ENCODE measurements at regions not wholly inside any gene's neighbourhood (a gene's known extent, or its start where the extent isn't known, plus 50 kb on each side); places are given as distances from the start of the nearest gene placed in this dataset.
"Not testable (repeated sequence)": the region's sequence is repeated elsewhere in the genome, so short reads cannot be mapped to it uniquely, and the experiment has no call there.

GRCh38 chr4:15201782-15202181 lies 199.5 kb downstream of the CPEB2 start:
- no peak for DNase-seq (ENCODE audit: low read depth, low spot score)

DNA sequence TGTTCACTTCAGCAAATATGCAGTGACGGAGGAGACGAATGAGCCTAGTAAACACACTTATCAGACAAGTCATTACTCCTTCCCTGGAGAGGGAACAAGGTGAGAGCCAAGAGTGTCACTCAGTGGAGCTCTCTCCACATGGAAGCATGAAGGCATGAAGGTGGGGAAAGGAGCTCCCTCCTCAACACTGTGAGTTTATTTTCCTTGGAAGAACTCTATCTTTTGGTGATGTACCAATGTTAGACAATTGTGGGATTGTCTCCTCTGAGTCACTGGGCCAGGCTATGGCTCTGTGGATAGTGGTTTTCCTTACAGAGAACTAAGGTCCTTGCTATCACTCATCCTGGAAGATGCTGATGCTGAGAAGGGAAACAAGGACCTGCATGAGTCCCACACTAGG lies 200.2 kb downstream of the CPEB2 start:
- H3K27me3 Mint-ChIP-seq (ENCODE audit: low read depth): no peaks in the 10 kb centered on the region
- no peaks in the 10 kb centered on the region for H3K4me1 Mint-ChIP-seq
- H3K36me3 Mint-ChIP-seq (ENCODE audit: low read depth): peaks cover 5% of the 10 kb centered on the region
- TF ChIP-seq, protein P1, sequence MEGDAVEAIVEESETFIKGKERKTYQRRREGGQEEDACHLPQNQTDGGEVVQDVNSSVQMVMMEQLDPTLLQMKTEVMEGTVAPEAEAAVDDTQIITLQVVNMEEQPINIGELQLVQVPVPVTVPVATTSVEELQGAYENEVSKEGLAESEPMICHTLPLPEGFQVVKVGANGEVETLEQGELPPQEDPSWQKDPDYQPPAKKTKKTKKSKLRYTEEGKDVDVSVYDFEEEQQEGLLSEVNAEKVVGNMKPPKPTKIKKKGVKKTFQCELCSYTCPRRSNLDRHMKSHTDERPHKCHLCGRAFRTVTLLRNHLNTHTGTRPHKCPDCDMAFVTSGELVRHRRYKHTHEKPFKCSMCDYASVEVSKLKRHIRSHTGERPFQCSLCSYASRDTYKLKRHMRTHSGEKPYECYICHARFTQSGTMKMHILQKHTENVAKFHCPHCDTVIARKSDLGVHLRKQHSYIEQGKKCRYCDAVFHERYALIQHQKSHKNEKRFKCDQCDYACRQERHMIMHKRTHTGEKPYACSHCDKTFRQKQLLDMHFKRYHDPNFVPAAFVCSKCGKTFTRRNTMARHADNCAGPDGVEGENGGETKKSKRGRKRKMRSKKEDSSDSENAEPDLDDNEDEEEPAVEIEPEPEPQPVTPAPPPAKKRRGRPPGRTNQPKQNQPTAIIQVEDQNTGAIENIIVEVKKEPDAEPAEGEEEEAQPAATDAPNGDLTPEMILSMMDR (conservative IDR thresholded peaks at IDR 0.05): no peak
- no peak overlapping the region for H3K27ac Mint-ChIP-seq (ENCODE audit: unreplicated experiment)
- no peak overlapping the region for H3K4me3 Mint-ChIP-seq
- no peak for DNase-seq (ENCODE audit: low read depth, low spot score)
- H3K9me3 Mint-ChIP-seq: peaks cover 17% of the 10 kb centered on the region

More at GRCh38 chr4:15201782-15202181, 199.5 kb downstream of the CPEB2 start:
- peaks cover 11% of the 10 kb centered on the region for H3K9me3 Mint-ChIP-seq
- peaks cover 4% of the 10 kb centered on the region for H3K36me3 Mint-ChIP-seq (ENCODE audit: low read depth)
- TF ChIP-seq, protein P1 (conservative IDR thresholded peaks at IDR 0.05): no peak
- H3K27ac Mint-ChIP-seq (ENCODE audit: unreplicated experiment): no peak overlapping the region
- H3K27me3 Mint-ChIP-seq (ENCODE audit: low read depth): no peaks in the 10 kb centered on the region
- H3K4me1 Mint-ChIP-seq: peaks cover 5% of the 10 kb centered on the region
- no peak overlapping the region for H3K4me3 Mint-ChIP-seq

- H3K4me1 Mint-ChIP-seq; DNase-seq (ENCODE audit: low read depth, low spot score); H3K36me3 Mint-ChIP-seq (ENCODE audit: low read depth); H3K27ac Mint-ChIP-seq (ENCODE audit: unreplicated experiment); H3K4me3 Mint-ChIP-seq; H3K27me3 Mint-ChIP-seq (ENCODE audit: low read depth): not testable (repeated sequence)
- peaks cover 22% of the 10 kb centered on the region for H3K9me3 Mint-ChIP-seq
These were observed 204.2 kb downstream of the CPEB2 start for GRCh38 chr4:15206526-15206925.

DNA sequence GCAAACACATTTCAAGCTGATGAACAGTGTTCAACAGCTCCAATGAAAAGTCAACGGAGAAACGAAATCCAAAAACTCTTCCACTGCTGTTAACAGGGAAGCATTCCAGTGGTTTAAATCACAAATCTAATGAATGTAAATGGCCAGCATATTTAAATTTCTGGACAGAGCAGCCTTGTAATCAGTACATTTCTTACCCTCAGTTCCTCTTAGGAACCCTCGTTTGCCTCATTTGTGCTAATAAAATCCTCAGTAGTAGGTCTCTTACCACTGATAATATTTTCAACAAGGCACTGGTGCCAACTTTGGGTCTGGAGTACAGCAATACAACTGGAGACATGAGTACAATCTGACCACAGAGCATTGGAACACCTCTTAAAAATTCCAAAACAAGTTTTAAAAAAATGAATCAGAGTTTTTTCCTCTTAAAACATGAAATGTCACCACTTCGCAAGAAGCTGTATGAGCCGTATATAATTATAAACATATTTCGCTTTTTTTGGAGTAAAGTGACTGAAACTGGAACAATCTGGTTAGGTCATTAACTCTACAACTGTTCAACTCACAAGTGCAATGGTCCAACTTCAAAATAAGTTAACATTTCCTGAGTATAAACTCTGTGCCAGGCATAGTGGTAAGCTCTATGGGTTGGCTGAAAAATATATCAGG lies 211.2 kb downstream of the CPEB2 start:
- no peak overlapping the region for H3K27ac Mint-ChIP-seq (ENCODE audit: unreplicated experiment)
- DNase-seq (ENCODE audit: low read depth, low spot score): no peak
- H3K4me3 Mint-ChIP-seq: no peak overlapping the region
- H3K27me3 Mint-ChIP-seq (ENCODE audit: low read depth): no peaks in the 10 kb centered on the region
- TF ChIP-seq, protein P1 (conservative IDR thresholded peaks at IDR 0.05): no peak
- H3K4me1 Mint-ChIP-seq: no peaks in the 10 kb centered on the region
- no peaks in the 10 kb centered on the region for H3K9me3 Mint-ChIP-seq
- no peaks in the 10 kb centered on the region for H3K36me3 Mint-ChIP-seq (ENCODE audit: low read depth)

GRCh38 chr4:15215109-15215508 lies 212.7 kb upstream of the C1QTNF7 start:
- TF ChIP-seq, protein P1 (conservative IDR thresholded peaks at IDR 0.05): no peak
- no peak overlapping the region for H3K27ac Mint-ChIP-seq (ENCODE audit: unreplicated experiment)
- no peaks in the 10 kb centered on the region for H3K36me3 Mint-ChIP-seq (ENCODE audit: low read depth)
- no peaks in the 10 kb centered on the region for H3K4me1 Mint-ChIP-seq
- DNase-seq (ENCODE audit: low read depth, low spot score): no peak
- H3K4me3 Mint-ChIP-seq: no peak overlapping the region
- H3K9me3 Mint-ChIP-seq: no peaks in the 10 kb centered on the region
- no peaks in the 10 kb centered on the region for H3K27me3 Mint-ChIP-seq (ENCODE audit: low read depth)

- H3K9me3 Mint-ChIP-seq: no peaks in the 10 kb centered on the region
- no peak overlapping the region for H3K27ac Mint-ChIP-seq (ENCODE audit: unreplicated experiment)
These were observed 201.6 kb upstream of the C1QTNF7 start for GRCh38 chr4:15226203-15226602.

More at GRCh38 chr4:15226203-15226602, 201.6 kb upstream of the C1QTNF7 start:
- Mint-ChIP-seq H3K4me3 (no peak overlapping the region), H3K27me3 (ENCODE audit: low read depth) (no peaks in the 10 kb centered on the region), H3K36me3 (ENCODE audit: low read depth) (no peaks in the 10 kb centered on the region), H3K4me1 (no peaks in the 10 kb centered on the region)
- TF ChIP-seq, protein P1 (conservative IDR thresholded peaks at IDR 0.05): no peak
- DNase-seq (ENCODE audit: low read depth, low spot score): no peak

Data from neural crest cell (in vitro differentiated cells).